SK-MEL-5 (cell line): ENCODE measurements at regions not wholly inside any gene's neighbourhood (a gene's known extent, or its start where the extent isn't known, plus 50 kb on each side); places are given as distances from the start of the nearest gene placed in this dataset.

ENCODE experiments used
- DNase-seq: peaks from one replicate; pipeline ENCODE4 v3.0.0-alpha.2; 2016; ENCODE audit warnings: low read depth, low spot score
- in situ Hi-C: cut with HindIII; loops from 2 replicates; pipeline ENCODE4 v1.10.0; 2016; ENCODE audit warnings: low sequenced_read_pairs, high pct_unique_total_duplicates, low pct_unique_long_range_greater_than_20kb

DNA sequence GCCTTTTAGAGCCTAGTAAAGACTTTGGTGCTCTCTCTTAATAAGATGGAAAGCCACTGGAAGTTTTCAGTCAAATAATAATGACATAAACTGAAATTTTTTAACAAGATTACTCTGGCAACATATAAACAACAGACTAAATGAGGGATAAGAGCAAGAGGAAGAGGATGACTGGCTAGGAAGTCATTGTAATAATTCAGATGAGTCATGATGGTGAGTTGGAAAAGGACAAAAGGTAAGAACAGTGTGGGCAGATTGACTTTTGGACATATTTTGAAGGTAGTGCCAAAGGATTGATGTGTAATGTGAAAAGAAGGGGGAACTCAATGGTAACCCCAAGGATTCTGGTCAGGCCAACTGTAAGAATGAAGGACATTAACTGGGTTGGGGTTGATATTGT is 310.3 kb downstream of the NOL4 start:
- in situ Hi-C loops, result no loop called here
- no peak for DNase-seq

DNA sequence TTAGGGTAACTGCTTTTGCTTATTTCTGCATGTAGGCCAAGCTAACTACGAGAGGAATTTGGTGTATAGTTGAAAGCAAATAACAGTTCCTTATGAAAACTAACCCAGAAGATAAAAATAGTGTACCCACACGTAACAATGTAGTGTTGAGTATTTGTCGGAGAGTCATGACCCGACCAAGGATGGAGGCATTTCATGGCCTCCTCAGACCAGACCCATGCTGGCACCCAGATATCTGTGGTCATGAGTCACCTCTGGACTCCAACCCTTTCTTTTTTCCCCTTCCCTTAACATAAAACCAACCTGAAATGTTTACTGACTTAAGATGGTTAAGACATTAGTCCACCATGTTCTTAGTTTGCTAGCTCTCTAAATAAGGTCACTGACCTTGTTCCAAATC is 318.7 kb downstream of the NOL4 start:
- DNase-seq, result no peak
- in situ Hi-C loops, result no loop called here

DNA sequence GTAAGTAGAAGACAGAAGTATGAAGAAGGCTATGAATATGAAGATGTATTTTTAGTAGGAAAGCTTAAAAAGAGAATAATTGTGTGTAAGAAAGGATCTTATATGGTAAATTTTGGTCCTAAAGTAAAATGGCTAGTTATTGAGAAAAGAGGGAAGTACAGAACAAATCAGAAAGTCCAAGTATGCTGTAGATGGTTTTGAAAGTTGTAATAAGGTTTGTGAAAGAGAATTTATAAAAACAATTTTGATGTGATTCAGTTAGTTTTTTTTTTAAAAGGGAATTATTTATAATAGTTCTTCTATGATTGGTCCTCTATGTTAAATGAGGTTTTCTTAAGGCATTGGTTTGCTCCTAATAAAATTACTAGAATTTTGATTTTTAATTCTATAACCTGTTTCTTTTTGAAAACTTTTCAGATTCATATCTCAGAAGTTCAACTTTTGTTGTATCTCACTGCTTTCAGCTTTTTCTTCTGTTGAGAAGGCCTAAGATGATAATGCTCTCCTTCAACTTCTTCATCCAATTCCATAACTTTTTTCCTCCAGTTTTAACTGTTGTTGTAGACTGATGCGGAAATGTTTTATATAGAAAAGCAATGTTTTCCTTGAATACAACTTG is 322.7 kb downstream of the NOL4 start:
- DNase-seq, result no peak
- in situ Hi-C loops, result no loop called here

DNA sequence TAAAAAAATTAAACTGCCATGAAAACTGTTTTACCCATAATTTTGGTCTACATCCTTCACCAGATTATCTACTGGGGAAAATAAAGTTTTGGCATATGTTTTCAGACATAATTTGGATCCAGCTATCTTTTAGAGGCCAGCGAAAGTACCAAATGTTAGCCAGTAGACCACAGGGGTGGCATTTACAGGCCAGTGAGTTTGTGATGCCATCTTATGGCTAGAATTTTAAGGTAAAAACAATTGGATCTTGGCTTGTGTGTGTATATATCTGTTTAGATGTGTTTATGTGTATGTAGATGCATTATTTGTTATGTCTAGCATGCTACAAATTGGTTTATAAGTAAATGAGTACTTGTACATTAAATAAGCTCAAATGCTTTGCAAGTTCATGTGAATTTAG is 322.6 kb downstream of the ASXL3 start:
- DNase-seq, result no peak
- in situ Hi-C loops, result no loop called here

DNA sequence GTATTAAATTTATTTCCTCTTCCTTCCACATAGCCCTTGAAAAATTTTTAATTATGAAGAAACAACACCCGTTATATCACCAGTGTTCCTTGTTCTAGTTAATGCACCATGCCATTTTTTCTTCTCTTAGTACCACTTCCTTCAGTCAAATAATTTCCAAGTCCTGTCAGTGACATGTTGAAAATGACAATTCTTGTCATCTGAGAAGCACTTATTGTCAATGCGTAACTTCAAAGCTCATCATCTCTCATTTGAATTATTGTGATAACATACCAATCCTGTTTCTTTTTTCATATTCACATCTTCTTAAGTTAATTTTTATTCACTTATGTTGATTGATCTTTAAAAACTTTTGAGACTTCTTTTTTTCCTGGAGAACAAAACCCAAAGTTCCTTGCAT is 320.4 kb downstream of the ASXL3 start:
- no peak for DNase-seq
- in situ Hi-C loops, result no loop called here

DNA sequence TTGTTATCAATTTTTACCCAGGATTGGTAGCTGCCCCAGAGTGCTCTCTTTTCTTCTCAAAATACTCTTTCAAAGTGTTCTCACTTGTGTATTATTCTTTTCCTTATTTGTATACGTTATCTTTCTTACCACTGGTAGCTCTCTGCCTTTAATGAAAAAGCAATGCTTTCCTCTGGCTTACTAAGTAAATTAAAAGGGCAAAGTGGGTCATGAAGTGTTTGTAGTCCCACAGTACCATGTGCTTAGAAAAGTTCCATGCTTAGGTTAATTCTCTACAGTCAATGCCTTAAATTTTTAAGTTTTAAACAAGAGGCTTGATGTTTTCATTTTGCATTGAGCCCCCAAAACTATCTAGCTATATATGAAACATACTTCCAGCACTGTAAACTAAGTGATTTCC is 300.2 kb downstream of the ASXL3 start:
- in situ Hi-C loops, result no loop called here
- no peak for DNase-seq

DNA sequence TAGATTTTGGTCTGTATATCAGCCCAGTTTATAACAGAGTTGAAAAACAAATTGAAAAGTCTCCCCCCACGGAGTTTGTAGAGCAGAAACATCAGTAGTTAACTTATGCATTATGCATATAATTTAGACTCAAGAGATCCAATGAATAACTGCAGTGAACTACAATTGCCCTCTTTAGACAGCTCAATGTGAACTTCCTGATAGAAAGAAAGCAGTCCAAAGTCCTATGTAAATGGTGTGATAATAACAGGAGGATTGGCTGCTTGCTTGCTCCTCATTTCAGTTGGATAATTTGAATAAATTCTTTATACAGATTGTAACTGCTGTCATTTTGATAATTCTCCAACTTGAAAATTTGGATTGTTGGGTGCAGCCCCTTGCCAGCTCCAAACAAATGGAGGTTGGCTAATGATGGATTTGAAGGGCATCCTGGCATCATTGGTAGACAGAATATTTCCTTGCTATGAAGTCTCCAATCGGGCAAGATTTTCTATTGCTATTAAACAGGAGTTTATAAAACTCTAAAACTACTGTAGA is 297.1 kb downstream of the ASXL3 start:
- DNase-seq, result no peak
- in situ Hi-C loops, result no loop called here

DNA sequence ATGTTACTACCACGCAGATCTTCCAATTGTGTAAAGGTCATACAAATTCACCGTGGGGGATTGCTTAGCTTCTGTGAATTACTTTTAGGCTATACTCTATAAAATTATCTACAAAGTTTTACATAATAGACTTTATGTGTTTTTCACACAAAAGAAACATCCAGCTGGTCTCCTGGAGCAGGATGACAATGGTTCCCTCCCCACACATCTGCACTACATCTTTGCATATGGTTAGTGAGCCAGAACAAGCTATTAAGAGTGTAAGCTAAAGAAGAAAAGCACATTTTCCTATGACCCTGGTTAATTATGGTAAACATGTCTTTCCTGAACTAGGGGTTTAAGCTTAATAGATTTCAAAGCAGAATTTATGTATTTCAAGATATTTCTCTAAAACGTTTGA is 295.1 kb downstream of the ASXL3 start:
- in situ Hi-C loops, result no loop called here
- DNase-seq, result no peak

DNA sequence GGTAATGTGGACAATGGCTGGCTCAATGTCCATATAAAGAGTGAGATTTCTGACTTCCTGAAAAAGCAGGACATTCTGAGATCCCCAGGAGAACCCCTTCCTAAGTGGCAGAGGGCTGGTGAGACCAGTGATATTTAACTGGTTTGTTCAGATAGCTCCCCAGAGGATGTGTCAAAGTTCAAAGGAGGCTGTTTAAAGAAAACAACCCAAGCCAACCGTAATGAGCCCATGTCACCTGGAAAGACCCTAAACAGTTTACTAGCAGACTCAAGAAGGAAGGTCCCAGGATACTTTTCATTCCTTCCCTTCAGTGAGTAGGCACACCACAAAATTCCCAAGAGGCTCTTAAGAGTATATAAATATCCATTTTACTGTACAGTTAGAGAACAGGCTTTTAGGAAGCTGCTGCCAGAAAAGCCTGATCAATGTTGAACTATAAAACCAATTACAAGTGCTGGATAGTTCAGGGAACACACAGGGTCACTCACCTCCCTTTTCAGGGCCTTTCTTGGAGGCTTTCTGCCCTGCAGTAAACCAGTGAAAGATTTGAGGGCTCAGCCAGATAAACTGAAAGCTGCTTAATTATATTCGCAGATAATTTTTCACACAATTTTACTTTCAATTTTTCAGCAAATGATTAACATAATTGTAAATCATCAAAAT is 293.5 kb downstream of the ASXL3 start:
- DNase-seq, result no peak
- in situ Hi-C loops, result no loop called here

DNA sequence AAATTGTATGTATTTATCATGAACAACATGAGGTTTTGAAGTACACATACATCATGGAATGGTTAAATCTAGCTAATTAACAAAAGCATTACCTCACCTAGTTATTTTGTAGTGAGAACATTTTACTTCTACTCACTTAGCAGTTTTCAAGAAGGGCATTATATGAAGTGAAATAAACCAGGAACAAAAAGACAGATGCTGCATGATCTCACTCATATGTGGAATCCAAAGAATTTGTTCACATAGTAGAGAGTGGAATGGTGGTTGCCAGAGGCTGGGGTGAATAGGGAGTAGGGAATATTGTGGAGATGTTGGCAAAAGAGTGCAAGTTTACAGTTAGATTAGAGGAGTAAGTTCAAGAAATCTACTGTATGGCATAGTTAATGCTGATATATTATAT is 292.0 kb downstream of the ASXL3 start:
- no peak for DNase-seq

DNA sequence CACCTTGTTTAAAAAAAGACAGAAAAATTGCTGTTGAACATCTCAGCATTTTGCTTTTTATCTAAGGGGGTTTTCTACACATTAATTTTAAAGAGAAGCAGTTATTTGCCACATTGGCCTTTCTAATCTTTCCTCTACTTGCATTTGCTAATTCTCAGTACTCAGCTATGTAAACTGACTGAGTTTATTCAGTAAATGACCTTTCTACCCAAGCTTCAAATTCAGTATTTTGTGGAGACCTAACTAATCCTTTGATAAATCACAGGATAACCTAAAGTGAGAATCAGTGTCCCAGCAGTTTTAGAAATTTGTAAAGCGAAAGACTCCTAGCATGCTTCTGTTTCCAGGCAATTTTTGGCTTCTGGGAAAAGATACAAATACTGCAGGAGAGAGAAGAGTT is 288.4 kb downstream of the ASXL3 start:
- no peak for DNase-seq
- in situ Hi-C loops, result no loop called here

More for the DNA sequence above, 292.0 kb downstream of the ASXL3 start:
- in situ Hi-C loops, result no loop called here

DNA sequence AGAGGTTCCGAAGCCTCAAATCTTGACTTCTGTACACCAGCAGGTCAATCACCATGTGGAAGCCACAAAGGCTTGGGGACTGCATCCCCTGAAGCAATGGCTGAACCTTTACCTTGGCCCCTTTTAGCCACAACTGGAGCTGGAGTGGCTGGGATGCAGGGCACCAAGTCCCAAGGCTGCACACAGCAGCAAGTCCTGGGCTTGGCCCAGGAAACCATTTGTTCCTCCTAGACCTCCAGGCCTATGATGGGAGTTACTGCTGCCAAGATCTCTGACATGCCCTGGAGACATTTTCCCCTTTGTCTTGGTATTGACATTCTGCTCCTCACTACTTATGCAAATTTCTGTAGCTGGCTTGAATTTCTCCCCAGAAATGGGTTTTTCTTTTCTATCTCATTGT is 285.9 kb downstream of the ASXL3 start:
- in situ Hi-C loops, result no loop called here
- no peak for DNase-seq

DNA sequence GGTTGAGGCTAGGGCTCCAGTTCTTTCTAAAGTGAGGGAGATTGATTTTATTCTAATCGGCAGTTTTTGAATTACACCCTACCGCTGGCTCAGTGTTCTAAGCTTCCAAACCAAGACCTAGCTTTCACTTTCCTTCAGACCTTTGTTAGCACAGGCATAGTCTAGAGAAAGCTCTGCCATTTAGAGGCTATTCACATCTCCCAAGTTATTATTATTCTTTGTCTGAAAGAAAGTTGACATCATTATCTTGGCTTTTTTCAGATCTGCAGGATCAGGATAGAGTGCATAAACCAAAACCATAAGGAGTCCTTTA is 276.8 kb downstream of the ASXL3 start:
- DNase-seq, result no peak
- in situ Hi-C loops, result no loop called here

DNA sequence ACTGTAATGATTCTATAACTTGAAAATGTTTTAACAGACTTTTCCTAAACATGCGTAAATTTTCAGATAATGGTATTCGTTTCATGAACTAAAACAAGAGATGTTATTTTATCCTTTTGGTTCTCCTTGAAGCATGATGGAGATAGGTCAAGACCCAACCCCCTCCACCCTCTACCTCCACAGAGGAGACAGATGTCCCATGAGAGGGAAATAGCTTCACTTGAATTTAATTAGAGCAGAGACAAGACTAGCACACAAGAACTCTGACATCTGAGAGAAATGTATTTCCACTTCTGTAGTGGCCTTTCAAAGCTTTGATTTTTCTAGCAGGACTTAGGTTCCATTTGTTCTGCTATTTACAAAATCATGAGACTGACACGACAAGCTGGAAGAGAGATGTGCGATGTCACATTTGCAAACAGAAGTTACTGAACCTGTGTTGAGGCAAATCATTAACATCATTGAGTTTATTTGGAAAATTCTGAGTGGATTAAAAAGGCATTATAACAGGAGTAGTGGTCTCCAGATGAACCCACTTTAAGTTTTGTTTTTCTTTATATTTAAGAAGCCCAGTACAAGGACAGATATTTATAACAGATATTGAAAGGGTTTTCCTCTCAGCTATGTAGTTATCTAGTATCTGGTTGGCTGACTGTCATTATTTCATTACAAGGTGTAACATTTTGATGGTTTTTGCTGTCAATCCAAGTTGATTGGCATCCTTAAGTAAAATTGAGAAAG is 276.2 kb downstream of the ASXL3 start:
- in situ Hi-C loops, result no loop called here
- no peak for DNase-seq

DNA sequence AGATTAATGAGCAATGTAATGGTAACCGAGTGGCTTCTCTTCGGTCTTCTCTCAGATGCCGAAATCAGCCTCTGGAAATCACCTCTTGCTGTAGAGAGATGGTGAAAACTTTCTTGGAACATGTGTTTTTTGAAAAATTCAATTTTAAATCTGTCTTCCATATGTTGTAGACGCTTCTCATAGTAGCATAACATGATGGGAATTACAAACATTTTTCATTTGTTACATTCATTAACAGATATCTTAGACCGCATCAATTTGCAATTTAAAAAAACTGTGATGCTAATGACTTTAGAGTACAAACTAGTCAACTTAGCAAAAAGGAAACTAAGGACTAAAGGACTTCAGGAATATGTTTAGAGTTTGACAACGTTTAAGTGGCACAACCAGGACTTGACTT is 275.2 kb downstream of the ASXL3 start:
- in situ Hi-C loops, result no loop called here
- no peak for DNase-seq

DNA sequence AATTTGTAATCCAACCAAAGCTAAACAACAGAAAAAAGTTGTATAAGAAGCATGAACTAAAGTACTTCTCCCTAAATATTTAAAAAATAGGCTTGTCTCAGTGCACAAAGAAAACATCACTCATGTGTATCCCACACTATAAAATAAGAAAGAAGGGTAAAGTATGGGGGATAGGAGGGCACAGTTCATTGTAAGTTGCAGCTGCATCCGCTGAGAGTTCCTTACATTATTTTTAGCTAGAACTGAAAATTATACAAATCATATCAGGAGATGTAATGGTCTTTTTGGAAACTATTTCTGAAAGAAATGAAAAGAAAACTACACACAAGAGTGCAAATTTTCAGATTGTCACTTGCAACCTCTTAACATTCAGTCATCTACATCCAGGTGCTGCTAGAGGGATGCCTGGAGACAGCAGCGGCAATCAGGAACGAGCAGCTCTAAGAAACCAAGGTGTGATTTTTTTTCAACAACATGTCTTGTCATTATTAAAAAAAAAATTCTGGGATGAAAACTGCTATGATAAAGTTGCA is 273.6 kb downstream of the ASXL3 start:
- no peak for DNase-seq
- in situ Hi-C loops, result no loop called here

DNA sequence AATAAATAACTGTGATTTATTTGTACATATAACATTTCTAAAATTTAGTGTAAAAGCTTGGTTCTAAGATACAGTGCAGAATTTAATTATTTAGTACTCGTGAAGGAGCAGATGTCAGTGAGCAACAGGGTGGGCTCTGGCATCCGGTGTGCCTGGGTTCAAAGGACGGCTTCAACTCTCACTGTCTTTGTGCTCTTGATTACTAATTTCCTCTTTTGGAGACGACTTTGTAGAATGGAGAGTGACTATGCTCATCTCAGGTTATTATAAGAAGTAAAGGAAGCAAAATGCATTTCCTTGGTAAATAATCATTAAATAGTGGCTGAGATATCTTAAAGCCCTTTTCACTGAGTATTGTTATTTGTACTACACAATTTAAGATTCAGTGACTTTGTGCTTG is 271.7 kb downstream of the ASXL3 start:
- no peak for DNase-seq
- in situ Hi-C loops, result no loop called here

DNA sequence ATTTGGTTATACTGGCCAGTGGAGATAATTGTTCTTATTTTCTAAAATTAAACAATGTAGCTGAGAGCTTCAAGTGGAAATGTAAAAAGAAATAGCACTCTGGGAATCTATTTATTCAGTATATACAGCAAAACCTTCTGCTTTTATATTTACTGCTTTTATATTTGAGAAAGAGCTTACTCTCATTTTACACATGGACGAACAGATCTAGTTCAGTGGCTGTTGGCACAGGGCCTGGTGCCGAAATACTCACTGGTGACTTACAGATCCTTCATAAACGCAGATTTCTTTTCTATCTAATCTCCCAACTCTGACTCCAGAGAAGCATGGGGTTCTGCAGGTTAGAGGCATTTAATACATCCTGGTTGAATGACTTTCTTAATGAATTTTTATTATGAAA is 266.2 kb downstream of the ASXL3 start:
- DNase-seq, result no peak
- in situ Hi-C loops, result no loop called here
